ENCODE measurements at regions not wholly inside any gene's neighbourhood (a gene's known extent, or its start where the extent isn't known, plus 50 kb on each side); places are given as distances from the start of the nearest gene placed in this dataset.
A peak's percentile ranks its signal among the peaks of the same experiment; 100 is the strongest.

- Histone ChIP-seq H3K4me1 (peaks cover 0 to 3% (median 0%) of the 10 kb centered on the region in 4 donors), H3K27me3 (no peaks in the 10 kb centered on the region), H3K9me3 (no peaks in the 10 kb centered on the region), H3K4me3 (no peak overlapping the region), H3K36me3 (no peaks in the 10 kb centered on the region), H3K27ac (no peak overlapping the region)
- intact Hi-C loops (cut with DNase I; ENCODE audit: low total_unique reads): loop anchor here (5.0 kb wide), 1 partner anchor 1331 kb away; no protein-coding TSS in a partner anchor
- peak; percentile 49 to 80 for TF ChIP-seq CTCF (IDR thresholded peaks at IDR 0.05)
- peak in 1 of 2 donors; percentile 41 for DNase-seq
These were observed 383.5 kb downstream of the OMA1 start for GRCh38 chr1:58162952-58163550.

GRCh38 chr1:58159434-58159830 lies 387.1 kb downstream of the OMA1 start:
- DNase-seq: no peak
- no peak for TF ChIP-seq CTCF (IDR thresholded peaks at IDR 0.05)
- H3K4me3 ChIP-seq: no peak overlapping the region
- H3K4me1 ChIP-seq: peaks cover 0 to 3% (median 0%) of the 10 kb centered on the region in 4 donors
- no peak overlapping the region for H3K27ac ChIP-seq
- no peaks in the 10 kb centered on the region for H3K27me3 ChIP-seq
- intact Hi-C loops (cut with DNase I; ENCODE audit: low total_unique reads): no loop called here
- H3K36me3 ChIP-seq: no peaks in the 10 kb centered on the region
- H3K9me3 ChIP-seq: no peaks in the 10 kb centered on the region

GRCh38 chr1:58158506-58159433 lies 387.8 kb downstream of the OMA1 start:
- Histone ChIP-seq H3K9me3 (no peaks in the 10 kb centered on the region), H3K4me3 (no peak overlapping the region), H3K4me1 (peaks cover 0 to 3% (median 0%) of the 10 kb centered on the region in 4 donors), H3K27ac (no peak overlapping the region), H3K27me3 (no peaks in the 10 kb centered on the region), H3K36me3 (no peaks in the 10 kb centered on the region)
- no peak for TF ChIP-seq CTCF (IDR thresholded peaks at IDR 0.05)
- no peak for DNase-seq
- intact Hi-C loops (cut with DNase I; ENCODE audit: low total_unique reads): no loop called here

GRCh38 chr1:58158016-58158415 lies 388.5 kb downstream of the OMA1 start:
- H3K27me3 ChIP-seq: no peaks in the 10 kb centered on the region
- no peaks in the 10 kb centered on the region for H3K36me3 ChIP-seq
- no peak for TF ChIP-seq CTCF (IDR thresholded peaks at IDR 0.05)
- peaks cover 0 to under 1% (median 0%) of the 10 kb centered on the region in 4 donors for H3K4me1 ChIP-seq
- no peak overlapping the region for H3K27ac ChIP-seq
- H3K9me3 ChIP-seq: no peaks in the 10 kb centered on the region
- intact Hi-C loops (cut with DNase I; ENCODE audit: low total_unique reads): no loop called here
- no peak for DNase-seq
- no peak overlapping the region for H3K4me3 ChIP-seq

- intact Hi-C loops (cut with DNase I; ENCODE audit: low total_unique reads): no loop called here
These were observed 389.3 kb downstream of the OMA1 start for GRCh38 chr1:58157256-58157655.

More at GRCh38 chr1:58157256-58157655, 389.3 kb downstream of the OMA1 start:
- no peaks in the 10 kb centered on the region for H3K36me3 ChIP-seq
- H3K4me3 ChIP-seq: no peak overlapping the region
- no peaks in the 10 kb centered on the region for H3K27me3 ChIP-seq
- no peak overlapping the region for H3K27ac ChIP-seq
- no peaks in the 10 kb centered on the region for H3K4me1 ChIP-seq
- no peak for DNase-seq
- no peak for TF ChIP-seq CTCF (IDR thresholded peaks at IDR 0.05)
- H3K9me3 ChIP-seq: no peaks in the 10 kb centered on the region
